ENCODE measurements at regions not wholly inside any gene's neighbourhood (a gene's known extent, or its start where the extent isn't known, plus 50 kb on each side); places are given as distances from the start of the nearest gene placed in this dataset.
A peak's percentile ranks its signal among the peaks of the same experiment; 100 is the strongest.

DNA sequence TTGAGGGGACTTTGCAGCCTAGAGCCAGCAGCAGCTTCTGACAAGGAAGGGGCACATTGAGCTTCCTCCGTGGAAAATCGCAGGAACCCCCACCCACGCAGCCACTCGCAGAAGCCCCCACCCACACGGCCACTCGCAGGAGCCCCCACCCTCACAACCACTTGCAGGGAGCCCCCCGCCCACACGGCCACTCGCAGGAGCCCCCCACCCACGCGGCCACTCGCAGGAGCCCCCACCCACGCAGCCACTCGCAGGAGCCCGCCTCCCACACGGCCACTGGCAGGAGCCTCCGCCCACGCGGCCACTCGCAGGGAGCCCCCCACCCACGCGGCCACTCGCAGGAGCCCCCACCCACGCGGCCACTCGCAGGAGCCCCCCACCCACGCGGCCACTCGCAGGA is 228.4 kb upstream of the CDH4 start:
- FAIRE-seq (no peak), DNase-seq (ENCODE audit: insufficient read length, low spot score) (no peak)
- no peak for TF ChIP-seq POLR2A (IDR thresholded peaks at IDR 0.05; ENCODE audit: low read depth, low read length)

DNA sequence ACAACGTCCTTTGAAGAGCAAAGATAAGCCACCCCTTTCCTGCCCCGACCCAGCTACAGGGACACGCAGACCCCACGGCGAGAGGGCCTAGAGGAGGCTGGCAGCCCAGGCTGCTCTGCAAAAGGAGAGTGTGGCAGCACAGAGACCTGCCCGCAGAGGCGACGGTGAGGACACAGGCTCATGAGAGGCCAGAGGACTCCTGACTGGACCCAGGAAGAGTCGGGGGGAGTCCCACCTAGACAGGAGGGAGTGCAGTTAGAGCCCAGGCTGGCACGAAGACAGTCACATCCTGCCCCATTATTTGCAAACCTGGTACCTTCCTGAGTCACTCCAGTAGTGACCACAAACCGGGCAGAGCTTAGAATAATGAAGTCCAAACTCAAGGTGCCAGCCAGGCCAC is 227.7 kb upstream of the CDH4 start:
- TF ChIP-seq POLR2A (IDR thresholded peaks at IDR 0.05; ENCODE audit: low read depth, low read length): no peak
- FAIRE-seq (no peak), DNase-seq (ENCODE audit: insufficient read length, low spot score) (no peak)

DNA sequence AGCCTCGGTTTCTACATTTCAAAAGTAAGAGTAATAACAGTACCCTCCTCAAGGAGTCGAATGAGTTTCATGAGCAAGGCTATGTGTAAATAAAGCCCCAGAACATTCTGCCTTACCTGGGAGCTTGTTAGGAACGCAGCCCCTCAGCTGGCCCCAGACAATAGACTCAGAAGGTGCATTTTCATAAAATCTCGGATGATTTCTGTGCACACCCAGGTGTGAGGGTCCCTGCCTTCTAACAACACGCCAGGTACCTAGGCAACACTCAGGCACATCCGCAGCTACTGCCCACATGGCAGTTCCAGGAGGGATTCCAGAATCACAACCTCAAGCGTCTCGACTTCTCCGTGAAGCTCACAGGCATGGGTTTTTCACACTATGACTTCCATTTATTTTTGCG is 226.5 kb upstream of the CDH4 start:
- TF ChIP-seq POLR2A (IDR thresholded peaks at IDR 0.05; ENCODE audit: low read depth, low read length): no peak
- DNase-seq (ENCODE audit: insufficient read length, low spot score) (no peak), FAIRE-seq (no peak)

DNA sequence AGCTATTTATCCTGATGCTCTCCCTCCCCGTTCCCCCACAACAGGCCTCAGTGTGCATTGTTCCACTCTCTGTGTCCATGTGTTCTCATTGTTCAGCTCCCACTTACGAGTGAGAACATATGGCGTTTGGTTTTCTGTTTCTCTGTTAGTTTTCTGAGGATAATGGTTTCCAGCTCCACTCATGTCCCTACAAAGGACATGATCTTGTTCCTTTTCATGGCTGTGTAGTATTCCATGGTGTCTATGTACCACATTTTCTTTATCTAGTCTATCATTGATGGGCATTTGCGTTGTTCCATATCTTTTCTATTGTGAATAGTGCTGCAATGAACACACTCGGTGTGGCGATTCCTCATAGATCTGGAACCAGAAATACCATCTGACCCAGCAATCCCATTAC is 225.9 kb upstream of the CDH4 start:
- FAIRE-seq (no peak), DNase-seq (ENCODE audit: insufficient read length, low spot score) (no peak)
- TF ChIP-seq POLR2A (IDR thresholded peaks at IDR 0.05; ENCODE audit: low read depth, low read length): no peak

DNA sequence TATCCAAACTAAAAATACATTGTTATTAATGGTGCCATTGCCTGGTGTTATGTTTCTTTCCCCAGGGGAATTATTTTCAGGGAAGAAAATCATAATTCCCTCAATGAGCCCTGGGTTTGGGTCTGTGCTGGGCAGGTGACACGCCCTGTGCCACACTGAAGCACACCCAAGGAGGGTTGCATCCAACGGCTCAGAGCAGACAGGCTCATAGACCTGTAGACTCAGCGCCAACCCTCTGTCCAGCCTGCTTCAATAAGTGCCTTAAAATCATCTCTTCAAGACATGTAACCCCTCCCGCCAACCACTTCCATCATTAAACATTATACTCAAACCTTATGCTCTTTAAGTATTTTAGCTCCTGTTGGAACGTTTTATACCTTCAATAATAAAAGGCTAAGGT is 225.3 kb upstream of the CDH4 start:
- no peak for DNase-seq (ENCODE audit: insufficient read length, low spot score)
- no peak for TF ChIP-seq POLR2A (IDR thresholded peaks at IDR 0.05; ENCODE audit: low read depth, low read length)
- FAIRE-seq: no peak

- DNase-seq (ENCODE audit: insufficient read length, low spot score): no peak
- TF ChIP-seq POLR2A (IDR thresholded peaks at IDR 0.05; ENCODE audit: low read depth, low read length): no peak
- no peak for FAIRE-seq
These were observed 224.8 kb upstream of the CDH4 start for GRCh38 chr20:61027218-61027617.

DNA sequence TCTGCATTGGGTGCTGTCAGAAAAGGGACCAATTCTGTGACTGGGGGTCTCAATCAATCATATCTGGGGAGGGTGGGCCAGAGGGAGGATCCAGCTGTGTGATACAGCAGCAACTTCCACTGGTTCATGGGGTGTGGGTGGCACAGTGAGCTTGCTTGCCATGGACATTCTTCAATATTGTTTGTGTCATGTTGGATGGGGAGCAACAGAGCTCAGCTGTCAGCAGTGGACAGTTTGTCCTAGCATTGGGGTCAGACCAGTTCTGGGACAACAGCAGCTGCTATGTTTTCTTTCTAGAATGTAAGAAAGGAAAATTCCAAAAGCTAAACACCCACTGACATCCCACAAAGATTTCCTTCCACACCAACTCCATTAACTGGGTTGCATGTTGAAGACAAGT is 221.9 kb upstream of the CDH4 start:
- FAIRE-seq: no peak
- no peak for DNase-seq (ENCODE audit: insufficient read length, low spot score)
- no peak for TF ChIP-seq POLR2A (IDR thresholded peaks at IDR 0.05; ENCODE audit: low read depth, low read length)

- no peak for TF ChIP-seq POLR2A (IDR thresholded peaks at IDR 0.05; ENCODE audit: low read depth, low read length)
- no peak for FAIRE-seq
- DNase-seq (ENCODE audit: insufficient read length, low spot score): no peak
These were observed 220.8 kb upstream of the CDH4 start for GRCh38 chr20:61031101-61031830.

DNA sequence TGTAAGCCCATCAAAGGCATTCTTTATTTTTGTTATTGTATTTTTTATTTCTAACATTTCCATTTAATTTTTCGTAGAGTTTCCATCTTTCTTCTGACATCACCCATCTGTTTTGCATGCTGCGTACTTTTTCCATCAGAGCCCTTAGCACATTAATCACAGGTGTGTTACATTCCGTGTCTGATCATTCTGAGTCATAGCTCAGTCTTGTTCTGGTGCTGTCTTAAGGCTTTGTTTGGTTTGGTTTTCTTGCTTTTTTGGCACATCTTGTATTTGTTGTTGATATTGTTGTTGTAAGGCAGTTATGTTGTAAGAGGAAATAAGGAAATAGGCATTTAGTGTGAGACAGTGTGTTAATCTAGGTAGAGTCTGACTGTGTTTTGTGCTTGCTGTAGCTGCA is 214.6 kb upstream of the CDH4 start:
- DNase-seq (ENCODE audit: insufficient read length, low spot score) (no peak), FAIRE-seq (no peak)
- TF ChIP-seq POLR2A (IDR thresholded peaks at IDR 0.05; ENCODE audit: low read depth, low read length): no peak

DNA sequence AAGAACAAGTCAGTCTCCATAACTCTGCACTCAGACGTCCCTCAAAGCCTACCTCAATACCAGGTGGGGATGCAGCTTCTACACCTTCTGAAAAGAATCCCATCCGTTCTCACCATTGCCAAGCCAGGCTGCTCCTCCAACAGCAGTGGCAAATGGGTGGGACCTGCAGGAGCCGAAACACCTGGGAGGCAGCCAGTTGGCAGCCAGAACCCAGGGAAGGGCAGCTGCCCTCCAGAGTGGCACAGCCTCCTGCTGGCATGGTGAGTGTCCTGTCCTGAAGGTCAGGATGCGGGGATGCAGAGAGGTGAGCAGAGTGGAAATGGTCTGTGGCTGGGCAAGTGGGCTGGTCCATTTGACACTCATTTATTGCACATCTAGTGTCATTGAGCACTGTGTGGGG is 210.6 kb upstream of the CDH4 start:
- FAIRE-seq: no peak
- DNase-seq (ENCODE audit: insufficient read length, low spot score): no peak
- no peak for TF ChIP-seq POLR2A (IDR thresholded peaks at IDR 0.05; ENCODE audit: low read depth, low read length)

DNA sequence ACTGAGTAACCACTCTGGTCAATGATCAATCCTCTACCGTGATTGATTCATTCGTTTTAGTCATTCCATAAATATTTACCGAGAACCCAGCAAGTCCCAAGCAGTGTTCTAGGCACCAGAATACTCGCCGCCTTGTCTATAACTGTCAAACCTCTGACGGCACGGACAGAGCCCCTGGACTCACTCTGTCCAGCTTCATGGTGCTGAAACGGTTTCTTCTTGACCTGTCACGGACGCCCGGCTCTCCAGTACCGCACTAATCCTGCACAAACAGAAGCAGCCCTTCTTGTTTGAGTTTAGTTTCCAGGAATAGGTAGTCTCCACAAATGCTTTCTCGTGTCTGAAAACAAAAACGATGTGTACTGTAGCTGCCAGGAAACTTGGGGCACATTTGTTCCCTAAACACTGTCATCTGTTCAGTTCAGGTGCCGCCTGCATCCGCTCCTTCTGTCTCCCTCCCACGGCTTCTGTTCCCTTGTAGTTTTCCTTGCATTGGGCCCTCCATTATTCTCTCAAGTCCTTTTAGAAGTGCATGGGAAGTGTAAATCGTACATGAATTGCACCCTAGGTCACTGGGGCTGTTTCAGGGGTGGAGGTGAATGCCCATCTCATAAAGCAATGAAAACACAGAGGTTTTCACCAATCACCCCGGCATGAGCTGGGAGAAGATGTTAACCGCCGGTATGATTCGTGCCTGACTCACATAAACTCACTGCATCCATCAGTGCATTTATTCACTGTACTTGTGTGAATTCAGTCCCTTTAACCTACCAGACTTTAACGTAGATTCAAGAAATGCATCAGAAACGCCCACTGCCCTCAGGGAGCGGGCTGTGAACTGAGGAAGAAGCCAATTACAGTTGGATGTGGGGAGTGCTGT is 209.3 kb upstream of the CDH4 start:
- peak; percentile 20 for DNase-seq (ENCODE audit: insufficient read length, low spot score)
- TF ChIP-seq POLR2A (IDR thresholded peaks at IDR 0.05; ENCODE audit: low read depth, low read length): no peak
- FAIRE-seq: no peak

DNA sequence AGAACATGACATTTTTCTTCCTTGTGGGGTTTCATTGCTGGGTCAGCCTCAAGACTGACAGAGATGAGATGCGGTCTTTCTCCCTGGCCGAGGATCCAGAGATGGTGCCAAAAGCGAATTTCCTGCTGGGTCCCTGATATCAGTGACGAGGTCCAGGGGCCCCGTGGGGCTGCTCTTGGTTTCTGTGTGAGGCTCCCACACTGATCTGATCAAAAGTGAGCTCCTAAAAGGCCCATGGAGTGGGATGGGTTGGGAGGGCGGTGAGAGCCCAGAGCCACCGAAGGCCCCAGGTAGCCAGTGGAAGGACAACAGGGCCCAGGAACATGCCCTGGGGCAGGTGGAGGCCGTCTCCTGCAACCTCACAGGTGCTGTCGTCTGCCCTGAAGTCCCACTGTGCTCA is 208.4 kb upstream of the CDH4 start:
- FAIRE-seq (no peak), DNase-seq (ENCODE audit: insufficient read length, low spot score) (no peak)
- no peak for TF ChIP-seq POLR2A (IDR thresholded peaks at IDR 0.05; ENCODE audit: low read depth, low read length)

GRCh38 chr20:61044499-61044898 is 207.6 kb upstream of the CDH4 start:
- DNase-seq (ENCODE audit: insufficient read length, low spot score) (no peak), FAIRE-seq (no peak)
- TF ChIP-seq POLR2A (IDR thresholded peaks at IDR 0.05; ENCODE audit: low read depth, low read length): no peak

DNA sequence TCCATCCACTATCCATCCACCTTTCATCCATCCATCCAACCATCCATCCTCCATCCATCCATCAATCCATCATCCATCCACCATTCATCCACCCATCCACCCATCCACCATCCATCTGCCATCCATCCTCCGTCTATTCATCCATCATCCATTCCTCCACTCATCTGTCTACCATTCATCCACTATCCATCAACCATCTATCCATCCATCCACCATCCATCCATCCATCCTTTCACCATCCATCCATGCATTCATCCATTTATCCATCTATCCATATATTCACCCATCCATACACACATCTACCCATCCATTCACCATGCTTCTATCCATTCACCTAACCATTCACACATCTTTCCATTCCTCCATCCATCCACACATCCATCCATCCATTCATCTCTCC is 207.0 kb upstream of the CDH4 start:
- no peak for TF ChIP-seq POLR2A (IDR thresholded peaks at IDR 0.05; ENCODE audit: low read depth, low read length)
- FAIRE-seq: no peak
- no peak for DNase-seq (ENCODE audit: insufficient read length, low spot score)
